ENCODE measurements at regions not wholly inside any gene's neighbourhood (a gene's known extent, or its start where the extent isn't known, plus 50 kb on each side); places are given as distances from the start of the nearest gene placed in this dataset.

DNA sequence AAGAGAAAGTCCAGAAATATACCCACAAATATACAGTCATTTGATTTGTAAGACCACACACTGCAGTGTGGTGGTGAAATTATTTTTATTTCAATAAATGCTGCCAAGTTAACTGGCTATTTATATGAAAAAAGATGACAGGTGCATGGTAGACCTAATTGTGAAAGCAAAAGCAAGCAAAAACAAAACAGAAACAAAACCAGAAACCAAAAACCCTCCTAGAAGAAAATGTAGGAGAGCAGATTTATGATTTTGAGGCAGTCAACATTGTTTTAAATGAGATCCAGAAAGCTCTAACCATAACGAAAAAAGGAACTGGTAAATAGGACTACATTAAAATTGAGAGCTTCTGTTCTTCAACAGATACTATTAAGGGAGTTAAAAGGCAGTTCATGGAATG lies 303.6 kb downstream of the PRDM2 start:
- TF ChIP-seq, protein P1, sequence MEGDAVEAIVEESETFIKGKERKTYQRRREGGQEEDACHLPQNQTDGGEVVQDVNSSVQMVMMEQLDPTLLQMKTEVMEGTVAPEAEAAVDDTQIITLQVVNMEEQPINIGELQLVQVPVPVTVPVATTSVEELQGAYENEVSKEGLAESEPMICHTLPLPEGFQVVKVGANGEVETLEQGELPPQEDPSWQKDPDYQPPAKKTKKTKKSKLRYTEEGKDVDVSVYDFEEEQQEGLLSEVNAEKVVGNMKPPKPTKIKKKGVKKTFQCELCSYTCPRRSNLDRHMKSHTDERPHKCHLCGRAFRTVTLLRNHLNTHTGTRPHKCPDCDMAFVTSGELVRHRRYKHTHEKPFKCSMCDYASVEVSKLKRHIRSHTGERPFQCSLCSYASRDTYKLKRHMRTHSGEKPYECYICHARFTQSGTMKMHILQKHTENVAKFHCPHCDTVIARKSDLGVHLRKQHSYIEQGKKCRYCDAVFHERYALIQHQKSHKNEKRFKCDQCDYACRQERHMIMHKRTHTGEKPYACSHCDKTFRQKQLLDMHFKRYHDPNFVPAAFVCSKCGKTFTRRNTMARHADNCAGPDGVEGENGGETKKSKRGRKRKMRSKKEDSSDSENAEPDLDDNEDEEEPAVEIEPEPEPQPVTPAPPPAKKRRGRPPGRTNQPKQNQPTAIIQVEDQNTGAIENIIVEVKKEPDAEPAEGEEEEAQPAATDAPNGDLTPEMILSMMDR (IDR thresholded peaks at IDR 0.05; ENCODE audit: insufficient read depth, low read length, poor library complexity, severe bottlenecking): no peak
- TF ChIP-seq EZH2phosphoT487 (conservative IDR thresholded peaks at IDR 0.05; ENCODE audit: low read length): no peak

All from SU-DHL-6 (cell line).